Ectodermal cell (in vitro differentiated cells): ENCODE measurements at regions not wholly inside any gene's neighbourhood (a gene's known extent, or its start where the extent isn't known, plus 50 kb on each side); places are given as distances from the start of the nearest gene placed in this dataset.

Source experiments
- H3K27ac ChIP-seq: 2 replicates; pipeline ENCODE4 v1.7.0; 2013; ENCODE audit warnings: mild to moderate bottlenecking, low read depth, low read length; ENCODE audit not compliant: insufficient read depth, poor library complexity, severe bottlenecking
- H3K27me3 ChIP-seq: 2 replicates; pipeline ENCODE4 v1.7.0; 2013; ENCODE audit warnings: mild to moderate bottlenecking, low read length; ENCODE audit not compliant: insufficient read depth, control insufficient read depth, poor library complexity, severe bottlenecking
- H3K36me3 ChIP-seq: one replicate; pipeline ENCODE4 v1.7.0; 2013; ENCODE audit warnings: low read length; ENCODE audit not compliant: control insufficient read depth, insufficient read depth
- H3K4me1 ChIP-seq: one replicate; pipeline ENCODE4 v1.7.0; 2013; ENCODE audit warnings: low read length; ENCODE audit not compliant: control insufficient read depth, insufficient read depth
- H3K4me3 ChIP-seq: 2 replicates; pipeline ENCODE4 v1.7.0; 2013; ENCODE audit warnings: low read depth, low read length, control low read depth; ENCODE audit not compliant: insufficient read depth
- H3K9me3 ChIP-seq: 2 replicates; pipeline ENCODE4 v1.7.0; 2013; ENCODE audit warnings: mild to moderate bottlenecking, low read length, moderate library complexity; ENCODE audit not compliant: control insufficient read depth
- WGBS, 2 experiments: methylation state at CpG; one replicate each; pipeline ENCODE4 v1.1.7; 2013; ENCODE audit warnings: missing lambda C conversion rate in 2 of 2; 5-methylcytosine and 5-hydroxymethylcytosine counted together

DNA sequence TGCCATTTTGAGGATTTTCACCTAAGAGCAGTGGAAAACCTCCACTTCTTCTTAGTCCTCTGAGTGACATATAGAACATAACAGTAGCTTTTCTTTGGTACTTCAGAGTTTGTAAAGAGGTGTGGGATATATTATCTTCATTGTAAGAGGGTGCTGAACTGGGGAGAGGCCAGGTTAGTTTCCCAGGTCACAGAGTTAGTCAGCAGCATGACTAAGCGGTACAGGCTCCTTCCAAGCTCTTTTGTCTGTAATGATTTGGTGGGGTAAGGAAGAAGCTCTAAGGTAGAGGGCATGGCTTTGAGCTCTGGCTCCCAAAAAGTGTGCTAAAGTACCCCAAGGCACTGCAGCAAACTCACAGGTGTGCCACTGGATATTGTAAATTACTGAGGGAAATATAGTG lies 325.0 kb upstream of the PLXNA2 start:
- Histone ChIP-seq H3K27me3 (no peaks in the 10 kb centered on the region), H3K4me1 (no peaks in the 10 kb centered on the region), H3K36me3 (no peaks in the 10 kb centered on the region), H3K4me3 (no peak overlapping the region), H3K27ac (no peak overlapping the region), H3K9me3 (no peaks in the 10 kb centered on the region)
- WGBS, 2 experiments: 96 to 98% methylated on average over 1 of the region's 1 CpG

- no peak overlapping the region for H3K27ac ChIP-seq
- H3K36me3 ChIP-seq: no peaks in the 10 kb centered on the region
- H3K27me3 ChIP-seq: no peaks in the 10 kb centered on the region
- no peaks in the 10 kb centered on the region for H3K9me3 ChIP-seq
- no peaks in the 10 kb centered on the region for H3K4me1 ChIP-seq
- H3K4me3 ChIP-seq: no peak overlapping the region
- 90 to 93% methylated on average over 5 of the region's 5 CpGs for WGBS, 2 experiments
Observed at GRCh38 chr1:208570362-208570761, 326.2 kb upstream of the PLXNA2 start.

GRCh38 chr1:208576425-208576824 lies 332.2 kb upstream of the PLXNA2 start:
- no peak overlapping the region for H3K27ac ChIP-seq
- no peaks in the 10 kb centered on the region for H3K4me1 ChIP-seq
- no peaks in the 10 kb centered on the region for H3K36me3 ChIP-seq
- no peak overlapping the region for H3K4me3 ChIP-seq
- no peaks in the 10 kb centered on the region for H3K9me3 ChIP-seq
- 86 to 88% methylated on average over 4 of the region's 4 CpGs for WGBS, 2 experiments
- no peaks in the 10 kb centered on the region for H3K27me3 ChIP-seq

DNA sequence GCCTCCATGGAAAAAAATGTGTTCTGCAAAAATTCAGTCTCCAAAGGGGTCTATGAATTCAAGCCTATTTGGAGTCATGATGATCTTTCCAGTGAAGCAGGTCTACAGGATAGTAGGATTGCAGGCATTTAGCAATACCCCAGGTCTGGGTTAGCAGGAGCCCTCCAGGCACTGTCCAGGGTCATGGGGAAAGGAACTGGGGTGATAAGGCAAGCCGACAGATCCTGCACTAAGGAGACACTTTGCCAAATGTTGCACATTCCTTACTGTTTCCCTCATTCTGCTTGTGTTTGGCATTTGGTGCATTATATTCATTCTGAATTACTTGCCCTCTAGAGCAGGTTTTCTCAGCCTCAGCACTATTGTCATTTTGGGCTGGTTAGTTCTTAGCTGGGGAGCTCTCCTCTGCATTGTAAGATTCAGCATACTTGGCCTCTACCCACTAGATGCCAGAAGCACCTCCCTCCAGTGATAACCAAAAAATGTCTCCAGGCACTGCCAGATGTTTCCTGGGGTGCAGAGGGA lies 333.3 kb upstream of the PLXNA2 start:
- 87 to 89% methylated on average over 1 of the region's 1 CpG for WGBS, 2 experiments
- Histone ChIP-seq H3K4me3 (no peak overlapping the region), H3K27me3 (no peaks in the 10 kb centered on the region), H3K4me1 (peaks cover under 1% of the 10 kb centered on the region), H3K36me3 (no peaks in the 10 kb centered on the region), H3K27ac (no peak overlapping the region), H3K9me3 (no peaks in the 10 kb centered on the region)

DNA sequence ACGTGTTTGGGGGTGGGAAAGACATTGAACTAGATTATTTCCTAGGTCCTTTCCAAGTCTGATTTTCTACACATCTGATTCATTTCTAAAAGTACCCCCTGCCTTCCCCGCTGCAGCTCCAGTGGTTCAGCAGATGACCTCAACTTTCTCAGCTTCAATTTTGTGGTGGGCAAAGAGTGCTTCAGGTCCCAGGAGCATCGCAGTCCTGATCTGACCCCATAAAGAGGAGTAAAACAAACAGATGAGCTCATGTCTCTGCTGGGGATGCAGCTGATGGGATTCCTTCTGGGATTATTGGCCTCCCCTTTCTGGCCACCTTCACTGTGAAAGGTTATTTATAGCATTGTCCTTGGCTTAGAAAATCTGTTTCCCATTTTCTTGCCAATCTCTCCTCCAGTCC lies 337.0 kb upstream of the PLXNA2 start:
- Histone ChIP-seq H3K36me3 (no peaks in the 10 kb centered on the region), H3K27me3 (no peaks in the 10 kb centered on the region), H3K9me3 (no peaks in the 10 kb centered on the region), H3K4me3 (no peak overlapping the region), H3K27ac (no peak overlapping the region), H3K4me1 (peaks cover 6% of the 10 kb centered on the region)
- 88 to 94% methylated on average over 3 of the region's 3 CpGs for WGBS, 2 experiments

GRCh38 chr1:208581667-208582066 lies 337.5 kb upstream of the PLXNA2 start:
- Histone ChIP-seq H3K27ac (no peak overlapping the region), H3K9me3 (no peaks in the 10 kb centered on the region), H3K27me3 (no peaks in the 10 kb centered on the region), H3K36me3 (no peaks in the 10 kb centered on the region), H3K4me3 (no peak overlapping the region), H3K4me1 (peaks cover 6% of the 10 kb centered on the region)
- WGBS, 2 experiments: 96 to 97% methylated on average over 5 of the region's 5 CpGs

DNA sequence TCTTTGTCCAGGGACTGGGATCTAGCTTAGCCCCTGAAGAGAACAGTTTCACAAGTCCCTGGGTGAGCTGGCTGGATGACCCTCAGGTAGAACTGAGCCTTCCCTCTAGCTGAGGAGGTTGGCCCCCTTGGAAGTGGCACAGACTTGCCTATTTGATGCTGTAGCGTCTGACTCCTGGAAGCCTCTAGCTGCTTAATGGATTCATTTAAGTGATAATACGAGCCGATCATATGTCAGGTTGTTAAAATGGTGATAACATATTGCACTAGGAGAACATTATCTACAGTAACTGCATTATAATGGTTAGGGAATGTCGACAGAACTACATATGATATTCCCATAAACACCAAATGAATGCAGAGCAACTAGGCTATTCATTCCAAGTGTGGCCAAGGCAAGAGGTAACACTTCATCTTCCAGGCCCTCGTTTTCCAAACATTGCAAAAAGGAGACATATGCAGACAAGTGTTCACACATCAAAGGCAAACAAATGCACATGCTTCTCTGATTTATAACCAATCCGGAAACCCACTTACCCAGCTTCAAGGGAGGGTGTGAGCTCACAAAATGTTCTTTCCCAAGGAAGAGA lies 340.1 kb upstream of the PLXNA2 start:
- H3K9me3 ChIP-seq: no peaks in the 10 kb centered on the region
- H3K4me3 ChIP-seq: no peak overlapping the region
- WGBS, 2 experiments: 84 to 94% methylated on average over 6 of the region's 6 CpGs
- no peaks in the 10 kb centered on the region for H3K36me3 ChIP-seq
- H3K4me1 ChIP-seq: peaks cover 6% of the 10 kb centered on the region
- H3K27me3 ChIP-seq: no peaks in the 10 kb centered on the region
- no peak overlapping the region for H3K27ac ChIP-seq

DNA sequence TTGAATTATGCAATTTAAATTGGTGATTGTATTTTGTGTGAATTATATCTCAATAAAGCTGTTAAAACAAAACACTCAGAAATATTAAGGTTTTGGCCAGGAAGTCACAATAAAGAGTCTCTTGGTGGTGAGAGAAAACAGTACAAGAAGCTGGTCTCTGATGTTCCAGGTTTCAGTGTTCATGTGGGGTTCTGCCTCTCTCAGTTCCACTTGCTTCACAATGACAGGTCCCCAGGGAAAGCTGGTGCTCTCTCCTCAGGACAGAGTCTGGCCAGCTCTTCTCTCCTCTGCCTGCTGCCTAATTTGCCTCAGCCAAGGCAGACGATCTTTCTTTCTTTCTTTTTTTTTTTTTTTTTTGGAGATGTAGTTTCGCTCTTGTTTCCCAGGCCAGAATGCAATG lies 342.9 kb upstream of the PLXNA2 start:
- no peaks in the 10 kb centered on the region for H3K9me3 ChIP-seq
- WGBS, 2 experiments: 73 to 80% methylated on average over 2 of the region's 2 CpGs
- no peaks in the 10 kb centered on the region for H3K36me3 ChIP-seq
- H3K27ac ChIP-seq: no peak overlapping the region
- no peak overlapping the region for H3K4me3 ChIP-seq
- H3K27me3 ChIP-seq: no peaks in the 10 kb centered on the region
- H3K4me1 ChIP-seq: peaks cover 6% of the 10 kb centered on the region

DNA sequence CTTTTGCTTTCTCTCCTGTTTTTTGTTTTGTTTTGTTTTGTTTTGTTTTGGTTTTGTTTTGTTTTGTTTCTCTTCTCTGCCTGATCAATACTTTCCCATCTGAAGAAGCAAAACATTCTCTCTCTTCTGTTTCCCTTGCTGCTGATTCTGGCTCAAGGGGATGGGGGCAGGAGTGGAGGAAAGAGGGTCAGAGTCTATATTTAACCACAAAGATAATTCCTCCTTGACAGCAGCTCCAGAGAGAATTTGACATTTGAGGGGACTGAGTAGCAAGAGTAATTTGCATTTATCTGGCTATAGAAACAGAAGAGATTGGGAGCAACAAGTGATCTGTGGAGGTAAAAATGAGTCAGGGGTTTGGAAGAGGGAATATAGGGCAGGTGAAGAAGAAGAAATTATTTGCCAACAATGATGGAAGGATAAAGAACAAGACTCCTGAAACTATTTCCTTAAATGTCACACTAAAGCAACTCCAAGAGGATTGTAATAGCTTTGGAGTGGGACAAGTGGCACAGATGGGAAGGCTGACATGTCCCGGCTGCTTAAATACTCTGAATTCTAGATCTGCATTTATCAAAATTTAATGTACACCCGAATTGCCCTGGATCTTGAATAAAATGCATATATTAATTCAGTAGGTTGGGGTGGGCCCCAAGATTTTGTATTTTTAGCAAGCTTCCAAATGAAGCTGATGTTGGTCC lies 349.3 kb upstream of the PLXNA2 start:
- H3K27ac ChIP-seq: no peak overlapping the region
- H3K36me3 ChIP-seq: no peaks in the 10 kb centered on the region
- H3K27me3 ChIP-seq: no peaks in the 10 kb centered on the region
- peaks cover 5% of the 10 kb centered on the region for H3K4me1 ChIP-seq
- 93 to 96% methylated on average over 2 of the region's 2 CpGs for whole genome bisulfite sequencing, 2 experiments
- H3K4me3 ChIP-seq: no peak overlapping the region
- no peaks in the 10 kb centered on the region for H3K9me3 ChIP-seq

- Histone ChIP-seq H3K9me3 (no peaks in the 10 kb centered on the region), H3K27ac (no peak overlapping the region)
- 93 to 95% methylated on average over 3 of the region's 3 CpGs for WGBS, 2 experiments
Observed at GRCh38 chr1:208595236-208595635, 351.1 kb upstream of the PLXNA2 start.

More at GRCh38 chr1:208595236-208595635, 351.1 kb upstream of the PLXNA2 start:
- Histone ChIP-seq H3K27me3 (no peaks in the 10 kb centered on the region), H3K4me3 (no peak overlapping the region), H3K36me3 (no peaks in the 10 kb centered on the region), H3K4me1 (peaks cover 10% of the 10 kb centered on the region)
